ENCODE measurements at regions not wholly inside any gene's neighbourhood (a gene's known extent, or its start where the extent isn't known, plus 50 kb on each side); places are given as distances from the start of the nearest gene placed in this dataset.

DNA sequence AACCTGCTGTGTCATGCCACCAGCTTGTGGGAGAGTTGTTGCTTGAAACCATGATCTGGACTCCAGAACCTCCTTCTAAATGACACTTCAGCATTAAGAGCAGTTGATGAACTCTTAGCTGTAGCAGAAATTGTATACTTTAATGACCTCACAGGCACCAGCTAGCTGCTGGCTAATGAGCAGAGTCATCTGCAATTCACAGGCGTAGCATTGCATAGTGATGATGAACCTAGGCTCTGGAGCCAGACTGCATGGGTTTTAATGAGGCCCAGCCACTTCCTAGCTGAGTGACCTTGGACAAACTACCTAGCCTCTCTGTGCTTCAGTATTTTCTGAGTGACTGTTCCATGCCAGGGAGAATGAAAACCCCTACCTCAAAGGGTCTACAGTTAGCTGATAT lies 407.1 kb downstream of the LMO4 start:
- no peak for DNase-seq

- DNase-seq: no peak
Measured at GRCh38 chr1:87739141-87739540, 410.5 kb downstream of the LMO4 start.

GRCh38 chr1:87739704-87740103 lies 411.0 kb downstream of the LMO4 start:
- no peak for DNase-seq

DNA sequence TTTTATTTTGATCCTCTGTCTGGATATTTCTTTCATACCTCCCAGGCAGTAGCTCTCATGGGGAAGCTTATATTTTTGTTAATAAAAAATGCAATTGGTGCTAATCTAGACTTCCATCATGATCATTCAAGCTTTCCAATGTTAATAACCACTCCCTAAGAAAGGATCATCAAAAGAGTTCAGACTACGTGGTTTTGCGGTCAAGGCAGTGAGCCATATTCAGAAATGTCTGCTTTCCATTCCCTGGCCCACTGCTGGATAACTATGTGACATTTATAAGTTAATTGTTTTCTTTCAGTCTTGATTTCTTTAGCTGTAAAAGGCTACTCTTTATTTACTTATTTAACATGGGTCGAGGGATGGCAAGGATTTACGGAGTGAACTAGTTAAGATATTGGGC lies 414.6 kb downstream of the LMO4 start:
- DNase-seq: no peak

DNA sequence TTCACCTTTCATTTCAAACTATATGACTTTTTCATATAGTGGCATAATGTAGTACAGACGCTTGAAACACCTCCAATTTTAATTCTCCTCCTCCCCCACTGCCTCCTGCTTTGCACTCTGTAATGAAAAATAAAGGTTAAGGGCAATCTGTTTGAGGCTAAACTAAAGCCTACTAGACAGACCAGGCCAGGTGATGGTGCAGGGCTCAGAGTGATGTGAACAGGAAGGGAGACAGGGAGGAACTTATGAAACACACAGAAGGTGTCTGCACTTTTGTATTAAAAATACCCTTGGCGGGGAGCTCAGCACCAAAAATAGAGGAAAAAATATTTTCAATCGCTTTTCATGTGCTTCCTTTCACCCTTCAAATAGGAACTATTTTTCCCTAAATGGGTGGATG lies 415.4 kb downstream of the LMO4 start:
- DNase-seq: no peak

GRCh38 chr1:87744763-87745162 lies 416.1 kb downstream of the LMO4 start:
- DNase-seq: no peak

GRCh38 chr1:87753366-87753765 lies 424.7 kb downstream of the LMO4 start:
- no peak for DNase-seq

DNA sequence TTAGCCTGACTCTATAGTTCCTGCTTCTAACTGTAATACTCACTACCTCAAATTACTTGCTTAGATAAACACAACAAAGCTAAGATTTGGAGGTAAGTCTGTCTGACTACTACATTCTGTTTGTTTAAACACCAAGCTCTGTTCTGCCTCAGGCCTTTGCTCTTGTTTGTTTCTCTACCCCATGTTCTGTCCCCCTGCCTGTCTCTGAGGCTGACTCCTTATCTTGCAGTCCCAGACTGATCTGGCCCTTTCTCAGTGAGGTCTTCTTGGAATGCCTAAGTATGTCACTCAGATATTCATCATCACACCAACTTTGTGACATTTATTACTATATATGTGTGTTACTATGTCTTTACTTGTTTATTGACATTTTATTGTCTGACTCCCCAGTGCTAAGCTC lies 425.5 kb downstream of the LMO4 start:
- DNase-seq: no peak

DNA sequence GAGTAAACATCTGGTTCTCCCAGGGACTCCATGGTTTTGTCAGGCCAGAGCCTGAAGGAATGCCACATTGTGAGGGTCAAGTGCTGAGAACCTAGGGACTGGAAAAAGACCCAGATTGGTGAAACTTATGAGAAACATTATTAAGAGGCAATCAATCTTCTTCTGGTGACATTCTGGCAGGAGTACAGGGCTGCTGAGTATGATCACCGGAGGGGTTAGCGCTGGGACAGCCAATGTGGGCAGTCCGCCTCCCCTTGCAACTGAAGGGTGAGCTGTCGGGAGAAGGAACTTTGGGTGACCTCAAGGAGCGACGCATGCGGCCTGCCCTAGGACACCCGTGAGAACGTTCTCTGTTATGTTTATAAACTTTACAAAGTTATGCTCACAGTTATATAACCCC lies 429.0 kb downstream of the LMO4 start:
- no peak for DNase-seq

DNA sequence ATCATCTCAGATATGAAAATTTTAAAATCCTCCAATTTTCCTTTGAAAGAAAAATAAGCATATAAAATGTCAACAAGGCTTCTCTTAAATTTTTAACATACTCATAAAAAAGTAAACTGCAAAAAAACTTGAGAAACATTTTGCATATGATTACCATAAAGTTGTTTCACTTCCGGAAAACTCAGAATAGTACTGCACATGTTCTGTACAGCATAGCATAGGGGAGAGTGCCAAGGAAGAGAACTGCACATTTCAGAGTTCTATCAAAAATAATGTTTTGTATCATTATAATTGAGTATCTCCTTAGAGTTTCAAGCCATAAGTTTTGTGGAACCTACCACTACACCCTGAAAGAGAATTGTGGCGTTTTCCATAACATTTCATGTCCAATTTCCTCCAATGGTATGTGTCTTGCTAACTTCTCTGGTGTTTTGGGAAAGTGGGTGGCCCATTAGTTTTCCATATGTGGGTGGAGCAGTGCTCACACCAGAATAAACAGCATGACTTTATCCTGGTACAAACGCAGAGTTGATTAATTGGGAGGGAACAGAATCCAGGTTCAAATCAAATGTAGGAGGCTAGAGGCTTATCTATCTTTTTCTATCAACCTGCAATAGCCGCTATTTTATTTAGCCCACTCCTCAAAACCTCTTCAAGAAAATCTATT lies 430.9 kb downstream of the LMO4 start:
- no peak for DNase-seq

GRCh38 chr1:87760155-87760554 lies 431.5 kb downstream of the LMO4 start:
- DNase-seq: no peak

DNA sequence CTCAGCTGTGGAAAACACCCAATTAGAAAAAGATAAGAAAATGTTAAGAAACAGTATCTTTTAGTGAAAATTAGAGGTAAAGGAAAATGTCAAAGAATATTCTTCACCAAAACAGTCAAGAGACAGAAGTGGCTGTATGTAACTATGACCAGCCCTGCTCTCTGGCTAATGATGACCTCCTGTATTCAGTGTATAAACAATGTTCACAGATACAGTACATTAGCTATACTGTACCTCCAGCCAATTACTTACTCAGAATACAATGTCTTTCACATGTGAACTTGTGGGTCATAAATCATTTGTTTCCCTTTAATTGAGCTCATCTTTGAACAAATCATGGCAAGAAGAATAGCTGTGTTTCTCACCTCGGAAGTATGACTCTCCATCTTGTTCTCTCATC lies 432.0 kb downstream of the LMO4 start:
- DNase-seq: no peak

DNA sequence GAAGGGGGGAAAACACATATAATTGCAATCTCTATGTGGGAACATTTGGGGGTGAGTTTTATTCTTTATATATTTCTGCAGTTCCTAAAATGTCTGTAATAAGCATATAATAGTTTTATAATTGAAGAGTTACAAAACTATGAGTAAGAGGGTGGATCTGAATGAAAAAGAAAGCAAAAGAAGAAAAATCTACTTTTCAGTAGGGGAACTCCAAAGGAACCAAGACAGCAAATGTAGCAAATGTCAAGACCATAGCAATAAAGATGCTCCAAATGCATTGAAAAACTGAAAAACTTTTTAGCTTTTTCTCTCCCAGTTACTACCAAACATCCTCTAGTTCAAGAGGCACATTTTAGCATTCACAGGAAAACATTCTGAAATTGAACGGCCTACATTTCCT lies 434.8 kb downstream of the LMO4 start:
- no peak for DNase-seq

GRCh38 chr1:87765057-87765680 lies 436.5 kb downstream of the LMO4 start:
- DNase-seq: no peak

GRCh38 chr1:87765681-87766070 lies 437.0 kb downstream of the LMO4 start:
- DNase-seq: no peak

DNA sequence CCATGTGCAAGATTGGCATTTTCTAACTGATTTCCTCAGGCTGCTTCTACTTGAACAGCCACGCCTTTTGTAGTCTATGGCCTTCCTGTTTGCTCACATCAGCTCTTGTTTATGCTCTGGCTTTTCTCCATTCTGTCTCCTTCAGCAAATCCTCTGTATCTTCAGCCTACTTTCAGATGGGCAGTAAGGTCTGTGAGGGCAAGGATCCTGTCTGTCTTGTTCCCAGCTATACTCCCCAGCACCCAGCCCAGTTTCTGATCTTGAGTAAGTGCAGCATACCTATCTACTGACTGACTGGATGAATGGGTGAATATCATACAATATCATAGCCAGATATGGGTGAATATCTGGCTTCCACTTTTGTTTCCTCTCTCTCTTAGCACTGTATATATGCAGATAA lies 438.1 kb downstream of the LMO4 start:
- DNase-seq: no peak

- DNase-seq: peak; percentile 28
Measured at GRCh38 chr1:87778896-87779295, 450.2 kb downstream of the LMO4 start.

DNA sequence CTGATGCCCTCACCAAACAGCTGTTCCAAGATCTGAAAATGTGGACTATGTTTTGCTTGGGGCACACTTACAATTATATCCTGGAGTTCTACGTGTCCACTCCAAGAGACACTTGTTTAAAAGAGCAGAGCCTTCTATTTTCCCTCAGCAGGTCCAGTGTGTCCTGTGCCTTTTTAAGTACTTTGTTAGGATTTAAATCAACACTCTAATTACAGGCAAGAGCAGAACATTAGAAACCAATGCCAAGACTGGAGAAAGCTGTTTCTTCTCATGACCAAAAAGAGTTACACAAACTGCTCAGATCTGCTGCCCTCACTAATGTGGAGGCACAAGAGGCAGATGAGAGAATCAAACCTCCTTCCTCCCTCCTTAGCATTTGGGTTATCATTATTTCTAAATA lies 452.9 kb downstream of the LMO4 start:
- no peak for DNase-seq

DNA sequence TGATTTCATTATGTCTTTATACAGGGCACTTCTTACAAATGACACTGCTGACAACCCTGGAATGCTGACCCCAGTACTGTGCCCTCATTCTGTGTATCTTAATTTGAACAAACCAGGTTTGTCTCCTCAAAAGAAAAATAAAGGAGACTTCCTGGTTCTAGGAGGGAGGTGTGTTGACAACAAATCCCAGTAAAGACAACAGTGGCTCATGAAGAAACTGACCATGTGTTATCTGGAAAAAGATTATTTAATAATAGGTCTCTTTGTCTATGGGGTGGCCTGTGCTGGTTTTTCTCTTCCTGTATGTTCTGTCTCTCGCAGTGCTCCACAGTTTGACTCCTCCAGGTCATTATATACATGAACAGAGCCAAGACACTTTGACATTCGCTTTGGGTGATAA lies 454.6 kb downstream of the LMO4 start:
- no peak for DNase-seq

DNA sequence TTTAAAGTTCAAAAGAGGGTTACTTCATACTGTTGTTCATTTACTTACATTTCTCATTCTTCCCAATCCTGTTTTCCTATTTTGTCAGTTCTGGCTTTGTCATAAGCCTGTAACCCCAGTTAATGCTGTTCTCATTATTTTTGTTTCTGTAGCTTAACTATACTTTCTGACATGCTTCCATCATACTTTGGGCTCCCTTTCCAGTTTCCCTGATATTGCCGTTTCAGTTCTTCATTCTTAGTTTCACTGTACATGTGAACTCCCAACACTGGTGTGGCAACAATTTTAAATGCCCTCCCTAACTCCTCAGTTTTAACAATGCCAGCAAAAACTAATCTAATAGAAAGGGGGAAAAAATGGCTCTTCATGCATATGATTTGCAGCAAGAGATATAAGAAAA lies 456.7 kb downstream of the LMO4 start:
- no peak for DNase-seq

DNA sequence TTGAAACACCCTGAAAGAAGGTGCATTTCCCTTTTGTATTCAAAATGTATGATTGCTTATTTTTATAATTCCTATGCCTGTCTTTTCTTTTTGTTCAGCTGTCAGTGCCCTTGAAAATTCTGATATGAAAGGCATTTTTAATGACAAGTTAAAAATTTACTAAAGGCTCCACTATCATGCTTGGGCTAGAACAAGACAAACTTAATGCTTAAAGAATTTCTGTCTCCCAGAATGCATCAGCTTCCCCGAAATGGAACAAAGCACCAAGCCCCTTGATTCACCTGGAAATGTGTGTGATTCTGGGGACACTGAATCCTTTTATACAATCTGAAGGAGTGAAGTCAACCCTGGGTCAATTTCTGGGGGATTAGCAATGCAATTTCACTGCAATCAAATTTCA lies 457.5 kb downstream of the LMO4 start:
- DNase-seq: no peak

DNA sequence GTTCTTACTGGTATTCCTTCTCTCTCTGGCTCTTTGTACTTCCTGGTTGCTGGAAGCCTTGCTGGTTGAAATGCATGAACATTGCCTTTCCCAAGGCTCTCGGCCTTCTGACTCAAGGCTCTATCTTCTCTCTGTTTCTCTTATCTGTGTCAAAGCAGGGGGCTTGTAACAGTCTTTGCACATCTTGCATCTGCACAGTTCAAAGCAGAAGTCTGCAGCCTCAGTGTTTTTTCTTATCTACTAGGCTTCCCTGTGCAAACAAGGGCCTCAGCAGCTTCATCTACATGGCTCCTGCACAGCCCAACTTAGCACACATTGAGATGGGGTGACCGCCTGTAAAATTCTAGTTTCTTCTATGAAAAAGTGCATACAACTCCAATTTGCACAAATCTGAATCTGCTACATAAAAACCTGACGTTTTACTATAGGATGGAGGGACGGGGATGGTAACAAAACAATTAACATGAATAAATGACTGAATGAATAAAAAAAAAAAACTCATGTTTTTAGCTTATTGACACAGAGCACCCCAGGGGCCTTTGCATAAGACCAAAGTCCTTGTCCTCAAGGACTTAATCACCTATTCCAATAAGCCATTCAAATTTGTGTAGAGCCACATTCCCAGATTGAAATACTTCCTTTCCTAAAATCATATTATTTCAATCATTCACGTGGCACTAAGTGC lies 458.3 kb downstream of the LMO4 start:
- DNase-seq: no peak

- peak; percentile 37 for DNase-seq
Measured at GRCh38 chr1:87787551-87787950, 458.9 kb downstream of the LMO4 start.

- DNase-seq: no peak
Measured at GRCh38 chr1:87790756-87791155, 462.1 kb downstream of the LMO4 start.

Data from NCI-H2227 treated with DMSO at 0.1 percent for 48 hours (cell line).